ENCODE measurements at regions not wholly inside any gene's neighbourhood (a gene's known extent, or its start where the extent isn't known, plus 50 kb on each side); places are given as distances from the start of the nearest gene placed in this dataset.

DNA sequence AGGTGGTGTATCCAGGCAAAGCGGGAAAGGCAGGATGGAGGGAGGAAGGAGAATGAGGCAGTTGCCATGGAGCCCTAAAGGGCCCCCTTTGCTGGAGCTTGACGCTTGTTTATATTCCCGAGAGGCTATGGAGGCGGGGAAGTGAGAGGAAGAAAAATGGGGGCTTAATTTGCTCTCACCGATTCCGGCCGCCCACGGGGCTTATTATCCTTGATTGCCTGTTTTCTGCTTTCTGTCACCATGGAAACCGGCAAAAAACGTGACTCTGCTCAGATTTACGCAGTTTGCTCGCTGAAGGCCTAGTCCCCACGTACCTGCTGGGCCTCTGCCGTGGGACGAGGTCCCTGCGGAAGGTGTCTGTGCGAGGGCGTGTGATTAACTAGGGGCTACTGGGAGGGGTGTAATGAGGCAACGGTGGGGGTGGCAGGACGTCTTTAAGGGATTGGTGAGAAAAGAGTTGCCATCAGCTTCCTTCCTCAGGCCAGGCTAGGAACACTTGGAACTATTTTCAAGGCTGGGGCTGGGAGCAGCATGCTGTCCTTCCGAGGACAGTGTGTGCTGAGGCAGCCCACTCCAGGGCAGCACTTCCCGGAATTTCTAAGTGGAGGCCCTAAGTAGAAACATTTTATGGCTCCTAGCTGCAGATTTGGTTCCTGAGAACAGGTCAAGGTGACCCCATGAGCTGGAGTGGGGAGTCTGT is 110.8 kb upstream of the NDN start:
- POLR2A ChIA-PET: no interaction called here
- BruUV-seq (replicated peaks): no TSS peak
- H3K9me2 ChIP-seq (ENCODE audit: insufficient read depth): no peaks in the 10 kb centered on the region

More for the DNA sequence above, 110.8 kb upstream of the NDN start:
- Histone ChIP-seq H3K4me2 (ENCODE audit: low read length) (no peak overlapping the region), H3K36me3 (ENCODE audit: control insufficient read depth in 1 of 2, insufficient read depth in 2 of 2, low read length in 2 of 2) (no peaks in the 10 kb centered on the region), H3K27ac (ENCODE audit: low read depth, low read length) (no peak overlapping the region), H3K27me3 (ENCODE audit: insufficient read depth, low read length) (no peaks in the 10 kb centered on the region), H3K9ac (ENCODE audit: low read length) (no peak overlapping the region), H2AFZ (ENCODE audit: low read depth, low read length, poor library complexity, severe bottlenecking) (no peak overlapping the region), H4K20me1 (ENCODE audit: insufficient read depth) (no peaks in the 10 kb centered on the region), H3K4me1 (ENCODE audit: control insufficient read depth in 1 of 2, insufficient read depth in 2 of 2, low read length in 2 of 2) (no peaks in the 10 kb centered on the region), H3K4me3 (replicated peaks in 1 of 2; ENCODE audit: low read depth in 1 of 2, low read length in 2 of 2) (no peak overlapping the region), H3K79me2 (ENCODE audit: insufficient read depth, low read length) (no peaks in the 10 kb centered on the region), H3K9me3 (ENCODE audit: control insufficient read depth in 1 of 2, insufficient read depth in 1 of 2, low read depth in 1 of 2, low read length in 2 of 2) (peaks cover 14 to 28% of the 10 kb centered on the region in 2 experiments; a peak in 2 of 4 replicates)
- TF ChIP-seq EGR1 (IDR thresholded peaks at IDR 0.05; ENCODE audit: low read depth): no peak
- TF ChIP-seq, protein P1, sequence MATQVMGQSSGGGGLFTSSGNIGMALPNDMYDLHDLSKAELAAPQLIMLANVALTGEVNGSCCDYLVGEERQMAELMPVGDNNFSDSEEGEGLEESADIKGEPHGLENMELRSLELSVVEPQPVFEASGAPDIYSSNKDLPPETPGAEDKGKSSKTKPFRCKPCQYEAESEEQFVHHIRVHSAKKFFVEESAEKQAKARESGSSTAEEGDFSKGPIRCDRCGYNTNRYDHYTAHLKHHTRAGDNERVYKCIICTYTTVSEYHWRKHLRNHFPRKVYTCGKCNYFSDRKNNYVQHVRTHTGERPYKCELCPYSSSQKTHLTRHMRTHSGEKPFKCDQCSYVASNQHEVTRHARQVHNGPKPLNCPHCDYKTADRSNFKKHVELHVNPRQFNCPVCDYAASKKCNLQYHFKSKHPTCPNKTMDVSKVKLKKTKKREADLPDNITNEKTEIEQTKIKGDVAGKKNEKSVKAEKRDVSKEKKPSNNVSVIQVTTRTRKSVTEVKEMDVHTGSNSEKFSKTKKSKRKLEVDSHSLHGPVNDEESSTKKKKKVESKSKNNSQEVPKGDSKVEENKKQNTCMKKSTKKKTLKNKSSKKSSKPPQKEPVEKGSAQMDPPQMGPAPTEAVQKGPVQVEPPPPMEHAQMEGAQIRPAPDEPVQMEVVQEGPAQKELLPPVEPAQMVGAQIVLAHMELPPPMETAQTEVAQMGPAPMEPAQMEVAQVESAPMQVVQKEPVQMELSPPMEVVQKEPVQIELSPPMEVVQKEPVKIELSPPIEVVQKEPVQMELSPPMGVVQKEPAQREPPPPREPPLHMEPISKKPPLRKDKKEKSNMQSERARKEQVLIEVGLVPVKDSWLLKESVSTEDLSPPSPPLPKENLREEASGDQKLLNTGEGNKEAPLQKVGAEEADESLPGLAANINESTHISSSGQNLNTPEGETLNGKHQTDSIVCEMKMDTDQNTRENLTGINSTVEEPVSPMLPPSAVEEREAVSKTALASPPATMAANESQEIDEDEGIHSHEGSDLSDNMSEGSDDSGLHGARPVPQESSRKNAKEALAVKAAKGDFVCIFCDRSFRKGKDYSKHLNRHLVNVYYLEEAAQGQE (IDR thresholded peaks at IDR 0.05; ENCODE audit: low read depth): no peak
- TF ChIP-seq POLR2A (IDR thresholded peaks at IDR 0.05; ENCODE audit: borderline replicate concordance, extremely low read depth, insufficient read depth, insufficient read length): no peak
- TF ChIP-seq EZH2phosphoT487 (IDR thresholded peaks at IDR 0.05; ENCODE audit: borderline replicate concordance): no peak
- no peak for TF ChIP-seq JUND (IDR thresholded peaks at IDR 0.05)
- TF ChIP-seq, protein P2, sequence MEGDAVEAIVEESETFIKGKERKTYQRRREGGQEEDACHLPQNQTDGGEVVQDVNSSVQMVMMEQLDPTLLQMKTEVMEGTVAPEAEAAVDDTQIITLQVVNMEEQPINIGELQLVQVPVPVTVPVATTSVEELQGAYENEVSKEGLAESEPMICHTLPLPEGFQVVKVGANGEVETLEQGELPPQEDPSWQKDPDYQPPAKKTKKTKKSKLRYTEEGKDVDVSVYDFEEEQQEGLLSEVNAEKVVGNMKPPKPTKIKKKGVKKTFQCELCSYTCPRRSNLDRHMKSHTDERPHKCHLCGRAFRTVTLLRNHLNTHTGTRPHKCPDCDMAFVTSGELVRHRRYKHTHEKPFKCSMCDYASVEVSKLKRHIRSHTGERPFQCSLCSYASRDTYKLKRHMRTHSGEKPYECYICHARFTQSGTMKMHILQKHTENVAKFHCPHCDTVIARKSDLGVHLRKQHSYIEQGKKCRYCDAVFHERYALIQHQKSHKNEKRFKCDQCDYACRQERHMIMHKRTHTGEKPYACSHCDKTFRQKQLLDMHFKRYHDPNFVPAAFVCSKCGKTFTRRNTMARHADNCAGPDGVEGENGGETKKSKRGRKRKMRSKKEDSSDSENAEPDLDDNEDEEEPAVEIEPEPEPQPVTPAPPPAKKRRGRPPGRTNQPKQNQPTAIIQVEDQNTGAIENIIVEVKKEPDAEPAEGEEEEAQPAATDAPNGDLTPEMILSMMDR (IDR thresholded peaks at IDR 0.05 in 2 of 3, conservative IDR thresholded peaks at IDR 0.05 in 1 of 3; ENCODE audit: borderline replicate concordance in 1 of 3, insufficient read depth in 1 of 3, low read depth in 2 of 3, low read length in 2 of 3): no peak
- no peak for TF ChIP-seq FOSL1 (IDR thresholded peaks at IDR 0.05; ENCODE audit: low read depth)
- TF ChIP-seq POLR2AphosphoS5 (IDR thresholded peaks at IDR 0.05; ENCODE audit: low read depth, low read length): no peak
- no peak for TF ChIP-seq YY1 (IDR thresholded peaks at IDR 0.05; ENCODE audit: extremely low read depth, insufficient replicate concordance, low read depth, low read length)
- no peak for TF ChIP-seq RAD21 (IDR thresholded peaks at IDR 0.05; ENCODE audit: low read depth)
- no peak for TF ChIP-seq SRF (IDR thresholded peaks at IDR 0.05; ENCODE audit: low read depth)
- no peak for TF ChIP-seq ZNF274 (IDR thresholded peaks at IDR 0.05; ENCODE audit: low read depth, low read length)
- TF ChIP-seq CBX3 (IDR thresholded peaks at IDR 0.05; ENCODE audit: low read depth): no peak
- TF ChIP-seq, protein P3, sequence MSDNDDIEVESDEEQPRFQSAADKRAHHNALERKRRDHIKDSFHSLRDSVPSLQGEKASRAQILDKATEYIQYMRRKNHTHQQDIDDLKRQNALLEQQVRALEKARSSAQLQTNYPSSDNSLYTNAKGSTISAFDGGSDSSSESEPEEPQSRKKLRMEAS (IDR thresholded peaks at IDR 0.05): no peak
- no peak for TF ChIP-seq SP1 (IDR thresholded peaks at IDR 0.05; ENCODE audit: low read depth)
- no peak for TF ChIP-seq ZFX (IDR thresholded peaks at IDR 0.05)
- TF ChIP-seq, protein P4, sequence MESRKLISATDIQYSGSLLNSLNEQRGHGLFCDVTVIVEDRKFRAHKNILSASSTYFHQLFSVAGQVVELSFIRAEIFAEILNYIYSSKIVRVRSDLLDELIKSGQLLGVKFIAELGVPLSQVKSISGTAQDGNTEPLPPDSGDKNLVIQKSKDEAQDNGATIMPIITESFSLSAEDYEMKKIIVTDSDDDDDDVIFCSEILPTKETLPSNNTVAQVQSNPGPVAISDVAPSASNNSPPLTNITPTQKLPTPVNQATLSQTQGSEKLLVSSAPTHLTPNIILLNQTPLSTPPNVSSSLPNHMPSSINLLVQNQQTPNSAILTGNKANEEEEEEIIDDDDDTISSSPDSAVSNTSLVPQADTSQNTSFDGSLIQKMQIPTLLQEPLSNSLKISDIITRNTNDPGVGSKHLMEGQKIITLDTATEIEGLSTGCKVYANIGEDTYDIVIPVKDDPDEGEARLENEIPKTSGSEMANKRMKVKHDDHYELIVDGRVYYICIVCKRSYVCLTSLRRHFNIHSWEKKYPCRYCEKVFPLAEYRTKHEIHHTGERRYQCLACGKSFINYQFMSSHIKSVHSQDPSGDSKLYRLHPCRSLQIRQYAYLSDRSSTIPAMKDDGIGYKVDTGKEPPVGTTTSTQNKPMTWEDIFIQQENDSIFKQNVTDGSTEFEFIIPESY (IDR thresholded peaks at IDR 0.05; ENCODE audit: extremely low read depth, insufficient replicate concordance, low read length): no peak
- TF ChIP-seq ELF1 (IDR thresholded peaks at IDR 0.05; ENCODE audit: borderline replicate concordance, low read depth): no peak
- TF ChIP-seq TCF7L2 (IDR thresholded peaks at IDR 0.05; ENCODE audit: borderline replicate concordance, extremely low read depth, insufficient read depth, insufficient read length): no peak
- TF ChIP-seq EZH2 (IDR thresholded peaks at IDR 0.05): no peak
- RAD21 ChIA-PET (ENCODE audit: low non-redundant PET in 1 of 2, low total read pairs in 2 of 2, uncharacterized antibody in 2 of 2, unreplicated experiment in 2 of 2): no interaction called here
- CTCF ChIA-PET: no interaction called here
- no peak for ATAC-seq
- intact Hi-C loops (cut with micrococcal nuclease): no loop called here
- DNase-seq (ENCODE audit: low read depth, low spot score): no peak

Data from HCT116 (cell line).